Gastrocnemius medialis (tissue), 4 donors: ENCODE measurements at regions not wholly inside any gene's neighbourhood (a gene's known extent, or its start where the extent isn't known, plus 50 kb on each side); places are given as distances from the start of the nearest gene placed in this dataset.

Source experiments
- ATAC-seq, 2 donors: fragments of 150-250 bp; one replicate each; pipeline ENCODE4 v1.9.1; 2016
- DNase-seq, 2 donors: peaks; one replicate each; pipeline ENCODE4 v3.0.0-alpha.2; 2019
- H3K27ac ChIP-seq, 4 donors: fragments of 200-600 bp; sonication (generic); 1 replicate in 1 of 4; 2 replicates in 3 of 4; pipeline ENCODE4 v1.5.1; 2016 to 2018; ENCODE audit warnings: mild to moderate bottlenecking in 2 of 4, moderate library complexity in 1 of 4
- H3K27me3 ChIP-seq, 3 donors: fragments of 200-600 bp; sonication (generic) in 2 of 3; 1 replicate in 1 of 3; 2 replicates in 2 of 3; pipeline versions ENCODE4 v1.5.1 to v1.6.0; 2016 to 2019; ENCODE audit warnings: mild to moderate bottlenecking in 1 of 3, moderate library complexity in 1 of 3
- H3K36me3 ChIP-seq, 2 donors: fragments of 200-600 bp; sonication (generic) in 1 of 2; one replicate each; pipeline ENCODE4 v1.5.1; 2017 to 2018
- H3K4me1 ChIP-seq, 2 donors: fragments of 200-600 bp; sonication (generic) in 1 of 2; one replicate each; pipeline ENCODE4 v1.5.1; 2016 to 2017; ENCODE audit warnings: mild to moderate bottlenecking in 2 of 2
- H3K4me3 ChIP-seq, 4 donors: fragments of 200-600 bp; sonication (generic) in 3 of 4; 1 replicate in 1 of 4; 2 replicates in 3 of 4; pipeline ENCODE4 v1.5.1; 2016 to 2019; ENCODE audit warnings: mild to moderate bottlenecking in 2 of 4
- H3K9me3 ChIP-seq, 3 donors: fragments of 200-600 bp; sonication (generic) in 2 of 3; 1 replicate in 1 of 3; 2 replicates in 2 of 3; pipeline ENCODE4 v1.5.1; 2016 to 2019
- POLR2A ChIP-seq, 2 donors: fragments of 450-650 bp; IDR thresholded peaks; one replicate each; pipeline ENCODE4 v1.6.1; 2017; ENCODE audit warnings: antibody characterized with exemption in 2 of 2, mild to moderate bottlenecking in 2 of 2, moderate library complexity in 2 of 2
- in situ Hi-C, 4 donors: fragments of 200-750 bp; cut with MboI; loops; one replicate each; pipeline versions ENCODE4 v1.15.0 to v1.8.0; 2017; ENCODE audit warnings: low sequenced_read_pairs in 4 of 4
- intact Hi-C: fragments of 100-400 bp; cut with DNase I; formaldehyde crosslinking; loops from one replicate; pipeline ENCODE4 v1.15.1; 2023; ENCODE audit warnings: low total_unique reads
- TF ChIP-seq, protein P1 (sequence below), 5 experiments: fragments of 450-650 bp in 3 of 5; fragments of 200-600 bp in 2 of 5; sonication (generic) in 2 of 5; IDR thresholded peaks in 4 of 5; conservative IDR thresholded peaks in 1 of 5; 1 replicate in 4 of 5; 2 replicates in 1 of 5; pipeline ENCODE4 v1.5.1; 2016 to 2019; ENCODE audit warnings: antibody characterized with exemption in 5 of 5, mild to moderate bottlenecking in 3 of 5, moderate library complexity in 3 of 5

DNA sequence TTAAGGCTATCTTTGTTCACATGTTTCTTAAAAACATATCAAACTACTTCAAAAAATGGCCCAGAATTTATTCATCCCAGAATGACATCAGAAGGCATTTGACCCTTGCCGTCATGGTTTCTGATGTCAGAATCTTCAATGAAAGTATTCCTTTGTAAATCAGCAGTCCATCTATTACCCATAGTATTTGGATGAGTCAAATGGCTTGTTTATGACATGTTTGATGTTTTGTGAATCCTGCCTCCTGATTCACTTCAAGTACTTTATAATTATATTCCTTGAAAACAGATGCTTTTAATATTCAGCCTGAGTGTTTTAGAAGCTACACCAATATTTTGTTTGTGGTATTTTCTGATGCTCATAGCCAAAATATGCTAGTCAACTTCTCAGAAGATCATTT lies 200.8 kb upstream of the MEF2C start:
- in situ Hi-C loops (loop anchor here in 1 of 4 donors (25.0 kb wide), 1 partner anchor 371 kb away; no protein-coding TSS in a partner anchor), intact Hi-C loops (loop anchor here (10.0 kb wide), 1 partner anchor 359 kb away; no protein-coding TSS in a partner anchor)
- H3K27me3 ChIP-seq, result no peaks in the 10 kb centered on the region
- no peak for TF ChIP-seq POLR2A (IDR thresholded peaks at IDR 0.05)
- TF ChIP-seq, protein P1, sequence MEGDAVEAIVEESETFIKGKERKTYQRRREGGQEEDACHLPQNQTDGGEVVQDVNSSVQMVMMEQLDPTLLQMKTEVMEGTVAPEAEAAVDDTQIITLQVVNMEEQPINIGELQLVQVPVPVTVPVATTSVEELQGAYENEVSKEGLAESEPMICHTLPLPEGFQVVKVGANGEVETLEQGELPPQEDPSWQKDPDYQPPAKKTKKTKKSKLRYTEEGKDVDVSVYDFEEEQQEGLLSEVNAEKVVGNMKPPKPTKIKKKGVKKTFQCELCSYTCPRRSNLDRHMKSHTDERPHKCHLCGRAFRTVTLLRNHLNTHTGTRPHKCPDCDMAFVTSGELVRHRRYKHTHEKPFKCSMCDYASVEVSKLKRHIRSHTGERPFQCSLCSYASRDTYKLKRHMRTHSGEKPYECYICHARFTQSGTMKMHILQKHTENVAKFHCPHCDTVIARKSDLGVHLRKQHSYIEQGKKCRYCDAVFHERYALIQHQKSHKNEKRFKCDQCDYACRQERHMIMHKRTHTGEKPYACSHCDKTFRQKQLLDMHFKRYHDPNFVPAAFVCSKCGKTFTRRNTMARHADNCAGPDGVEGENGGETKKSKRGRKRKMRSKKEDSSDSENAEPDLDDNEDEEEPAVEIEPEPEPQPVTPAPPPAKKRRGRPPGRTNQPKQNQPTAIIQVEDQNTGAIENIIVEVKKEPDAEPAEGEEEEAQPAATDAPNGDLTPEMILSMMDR (IDR thresholded peaks at IDR 0.05 in 4 of 5, conservative IDR thresholded peaks at IDR 0.05 in 1 of 5), result no peak
- ATAC-seq (no peak), DNase-seq (no peak)
- peaks cover 10 to 11% of the 10 kb centered on the region in 2 donors for H3K4me1 ChIP-seq
- no peaks in the 10 kb centered on the region for H3K36me3 ChIP-seq
- H3K4me3 ChIP-seq, result no peak overlapping the region
- H3K27ac ChIP-seq, result no peak overlapping the region
- no peaks in the 10 kb centered on the region for H3K9me3 ChIP-seq

DNA sequence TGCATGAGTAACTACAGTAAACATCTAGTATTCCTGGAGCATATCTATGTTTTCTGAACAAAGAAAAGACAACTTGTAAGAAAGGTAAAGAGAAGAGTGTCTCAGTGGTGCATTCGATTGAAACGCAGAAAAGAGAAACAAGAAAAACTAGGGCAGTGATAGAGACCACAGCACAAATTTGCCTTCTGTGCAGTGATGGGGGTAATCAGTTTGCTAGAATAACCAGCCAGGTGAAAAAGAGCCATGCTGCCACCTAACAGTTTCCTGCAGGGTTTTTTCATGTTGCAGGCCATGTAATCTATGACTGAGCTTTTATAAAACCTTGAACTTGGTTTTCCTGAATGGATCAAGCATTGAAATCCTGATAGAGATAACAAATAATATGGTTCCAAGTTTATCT lies 198.4 kb upstream of the MEF2C start:
- Histone ChIP-seq H3K36me3 (no peaks in the 10 kb centered on the region), H3K9me3 (no peaks in the 10 kb centered on the region), H3K4me3 (no peak overlapping the region), H3K27me3 (no peaks in the 10 kb centered on the region), H3K27ac (no peak overlapping the region), H3K4me1 (no peaks in the 10 kb centered on the region)
- TF ChIP-seq POLR2A (IDR thresholded peaks at IDR 0.05), result no peak
- TF ChIP-seq, protein P1 (IDR thresholded peaks at IDR 0.05 in 4 of 5, conservative IDR thresholded peaks at IDR 0.05 in 1 of 5), result no peak
- intact Hi-C loops, result loop anchor here (10.0 kb wide), 1 partner anchor 357 kb away; no protein-coding TSS in a partner anchor
- no peak for ATAC-seq
- in situ Hi-C loops, result loop anchor here in 1 of 4 donors (25.0 kb wide), 1 partner anchor 369 kb away; no protein-coding TSS in a partner anchor
- DNase-seq, result no peak

DNA sequence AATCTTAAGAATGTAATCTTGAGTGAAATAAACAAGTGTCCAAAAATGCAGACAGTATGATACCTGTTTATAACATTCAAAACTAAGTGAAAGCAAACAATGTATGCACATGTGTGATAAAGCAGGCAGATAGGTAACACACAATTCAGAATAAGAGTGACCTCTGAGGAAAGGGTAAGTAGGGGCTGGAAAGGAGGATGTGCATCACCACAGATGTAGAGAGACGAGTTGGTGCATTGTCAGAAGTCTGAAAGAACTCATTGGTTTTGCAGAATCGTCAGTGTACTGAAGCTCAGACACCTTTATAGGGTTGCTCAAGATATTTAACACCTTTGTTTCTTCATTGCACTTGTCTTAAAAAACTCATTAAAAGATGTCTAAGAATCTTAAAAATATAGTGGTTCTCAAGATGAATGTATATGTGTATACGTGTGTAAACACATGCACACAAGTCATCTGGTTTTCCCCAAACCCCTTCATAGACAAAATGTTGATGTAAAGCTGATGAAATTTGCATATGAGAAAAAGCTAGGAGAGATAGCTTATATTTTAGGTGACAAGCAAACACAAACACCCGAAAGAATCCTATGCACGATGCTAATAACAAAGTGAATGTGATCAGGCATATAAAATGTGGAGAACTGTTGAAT lies 197.6 kb upstream of the MEF2C start:
- intact Hi-C loops (loop anchor here (10.0 kb wide), 1 partner anchor 356 kb away; no protein-coding TSS in a partner anchor), in situ Hi-C loops (loop anchor here in 1 of 4 donors (25.0 kb wide), 1 partner anchor 368 kb away; no protein-coding TSS in a partner anchor)
- no peaks in the 10 kb centered on the region for H3K36me3 ChIP-seq
- DNase-seq (no peak), ATAC-seq (no peak)
- H3K27ac ChIP-seq, result no peak overlapping the region
- no peaks in the 10 kb centered on the region for H3K9me3 ChIP-seq
- no peaks in the 10 kb centered on the region for H3K4me1 ChIP-seq
- no peak overlapping the region for H3K4me3 ChIP-seq
- TF ChIP-seq, protein P1 (IDR thresholded peaks at IDR 0.05 in 4 of 5, conservative IDR thresholded peaks at IDR 0.05 in 1 of 5), result no peak
- H3K27me3 ChIP-seq, result no peaks in the 10 kb centered on the region

DNA sequence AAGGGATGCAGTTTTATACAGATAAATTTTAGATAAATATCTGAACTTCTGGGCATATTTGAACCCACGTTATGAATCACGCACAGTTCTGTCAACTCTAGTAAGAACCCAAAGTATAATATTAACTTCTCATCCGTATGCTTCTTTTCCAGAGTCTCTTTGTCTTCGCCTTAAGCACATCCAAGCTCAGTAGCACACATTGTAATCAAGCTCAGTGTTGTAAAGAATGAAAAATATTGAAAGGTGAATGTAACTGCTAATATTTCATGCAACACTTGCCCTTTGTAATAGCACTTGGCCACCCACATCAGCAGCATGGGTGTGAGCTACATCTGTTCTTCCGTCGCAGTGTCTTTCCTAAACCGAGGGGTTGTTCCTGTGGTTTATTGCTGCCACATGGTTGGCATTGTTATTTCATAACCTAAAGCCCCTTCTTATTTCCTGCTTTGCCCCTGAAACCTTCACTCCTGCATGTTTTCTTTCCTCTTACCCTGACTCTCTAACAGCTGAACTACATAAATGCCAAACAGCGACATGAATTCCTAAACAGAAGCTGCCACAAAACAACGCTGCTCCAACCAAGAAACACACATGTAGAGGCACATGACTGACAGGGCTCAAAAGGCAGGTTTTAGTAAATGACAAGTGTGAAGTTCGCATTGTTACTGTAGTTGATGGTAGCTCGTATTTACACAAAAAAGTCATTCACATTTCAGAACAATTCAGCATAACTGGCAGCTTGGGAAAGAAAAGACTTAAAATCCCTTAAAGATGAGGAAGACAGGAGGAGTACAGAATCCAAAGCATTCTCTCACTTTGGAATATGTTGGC lies 190.1 kb upstream of the MEF2C start:
- DNase-seq, result no peak
- no peaks in the 10 kb centered on the region for H3K36me3 ChIP-seq
- ATAC-seq, result no peak
- TF ChIP-seq, protein P1 (IDR thresholded peaks at IDR 0.05 in 4 of 5, conservative IDR thresholded peaks at IDR 0.05 in 1 of 5), result no peak
- no peak for TF ChIP-seq POLR2A (IDR thresholded peaks at IDR 0.05)
- no peak overlapping the region for H3K4me3 ChIP-seq
- H3K27ac ChIP-seq, result no peak overlapping the region
- no peaks in the 10 kb centered on the region for H3K9me3 ChIP-seq
- in situ Hi-C loops (loop anchor here in 1 of 4 donors (25.0 kb wide), 1 partner anchor 361 kb away; no protein-coding TSS in a partner anchor), intact Hi-C loops (no loop called here)
- no peaks in the 10 kb centered on the region for H3K27me3 ChIP-seq
- peaks cover 18 to 20% of the 10 kb centered on the region in 2 donors for H3K4me1 ChIP-seq
